ENCODE measurements at regions not wholly inside any gene's neighbourhood (a gene's known extent, or its start where the extent isn't known, plus 50 kb on each side); places are given as distances from the start of the nearest gene placed in this dataset.

DNA sequence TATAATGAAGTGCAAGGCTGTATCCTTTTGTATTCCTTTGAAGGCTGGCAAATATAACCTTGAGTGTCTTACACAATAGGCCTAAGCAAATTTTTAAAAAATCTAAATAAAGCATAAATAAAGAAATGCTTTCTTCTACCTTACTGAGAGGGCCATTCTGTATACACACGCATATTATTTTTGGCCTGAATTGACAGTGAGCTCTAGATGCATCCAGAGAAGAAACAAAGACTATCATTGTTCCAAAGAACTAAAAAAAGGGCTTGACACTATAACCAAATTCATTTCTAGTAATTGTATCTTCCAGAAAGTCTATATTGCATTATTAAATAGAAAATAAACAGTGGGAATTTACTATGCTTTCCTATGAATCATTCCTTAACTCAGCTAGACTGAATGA, 100.2 kb downstream of the MAGEB17 start:
- 0 out of 2 replicates have a peak, but pooled peaks cover 3% of the 10 kb centered on the region for H3K27me3 ChIP-seq (ENCODE audit: low read depth, low read length)

DNA sequence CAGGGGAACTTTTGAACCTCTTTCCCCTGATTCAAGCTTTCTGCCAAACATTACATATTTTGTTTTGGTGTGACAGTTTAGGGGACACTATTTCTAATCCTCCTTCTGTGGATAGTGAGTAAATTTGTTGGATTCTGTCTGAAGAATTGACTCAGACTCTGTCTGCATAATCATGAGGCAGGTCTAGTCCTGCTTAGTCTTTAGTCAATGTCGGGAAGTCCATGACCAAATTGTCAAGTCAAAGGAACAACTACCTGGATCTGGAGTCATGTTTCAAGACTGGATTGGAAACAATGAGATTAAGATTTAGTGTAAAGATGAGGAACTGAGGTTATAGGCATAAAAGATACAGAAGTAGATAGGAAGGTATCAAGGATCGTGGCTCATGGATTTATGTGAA, 100.9 kb downstream of the MAGEB17 start:
- no peaks in the 10 kb centered on the region for H3K9me3 ChIP-seq (ENCODE audit: insufficient read depth, low read length)
- H3K27ac ChIP-seq (ENCODE audit: low read length), result no peak overlapping the region
- H3K27me3 ChIP-seq (ENCODE audit: low read depth, low read length), result 0 out of 2 replicates have a peak, but pooled peaks cover 3% of the 10 kb centered on the region
- H3K36me3 ChIP-seq (replicated peaks; ENCODE audit: low read depth, low read length), result no peaks in the 10 kb centered on the region
- no peak overlapping the region for H3K4me2 ChIP-seq (ENCODE audit: low read length)
- H3K4me1 ChIP-seq (ENCODE audit: low read length), result no peaks in the 10 kb centered on the region
- no peak overlapping the region for H3K9ac ChIP-seq (ENCODE audit: low read length)
- no peaks in the 10 kb centered on the region for H4K20me1 ChIP-seq (ENCODE audit: insufficient read depth, low read length)
- TF ChIP-seq, protein P1, sequence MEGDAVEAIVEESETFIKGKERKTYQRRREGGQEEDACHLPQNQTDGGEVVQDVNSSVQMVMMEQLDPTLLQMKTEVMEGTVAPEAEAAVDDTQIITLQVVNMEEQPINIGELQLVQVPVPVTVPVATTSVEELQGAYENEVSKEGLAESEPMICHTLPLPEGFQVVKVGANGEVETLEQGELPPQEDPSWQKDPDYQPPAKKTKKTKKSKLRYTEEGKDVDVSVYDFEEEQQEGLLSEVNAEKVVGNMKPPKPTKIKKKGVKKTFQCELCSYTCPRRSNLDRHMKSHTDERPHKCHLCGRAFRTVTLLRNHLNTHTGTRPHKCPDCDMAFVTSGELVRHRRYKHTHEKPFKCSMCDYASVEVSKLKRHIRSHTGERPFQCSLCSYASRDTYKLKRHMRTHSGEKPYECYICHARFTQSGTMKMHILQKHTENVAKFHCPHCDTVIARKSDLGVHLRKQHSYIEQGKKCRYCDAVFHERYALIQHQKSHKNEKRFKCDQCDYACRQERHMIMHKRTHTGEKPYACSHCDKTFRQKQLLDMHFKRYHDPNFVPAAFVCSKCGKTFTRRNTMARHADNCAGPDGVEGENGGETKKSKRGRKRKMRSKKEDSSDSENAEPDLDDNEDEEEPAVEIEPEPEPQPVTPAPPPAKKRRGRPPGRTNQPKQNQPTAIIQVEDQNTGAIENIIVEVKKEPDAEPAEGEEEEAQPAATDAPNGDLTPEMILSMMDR (IDR thresholded peaks at IDR 0.05; ENCODE audit: low read depth, low read length), result no peak
- no peak for TF ChIP-seq EZH2phosphoT487 (IDR thresholded peaks at IDR 0.05; ENCODE audit: low read depth)
- no peaks in the 10 kb centered on the region for H3K79me2 ChIP-seq (ENCODE audit: low read length)
- H2AFZ ChIP-seq (ENCODE audit: low read depth, low read length), result no peak overlapping the region
- no peak overlapping the region for H3K4me3 ChIP-seq (ENCODE audit: low read length)

More for the DNA sequence above, 100.2 kb downstream of the MAGEB17 start:
- Histone ChIP-seq H3K27ac (ENCODE audit: low read length) (no peak overlapping the region), H2AFZ (ENCODE audit: low read depth, low read length) (no peak overlapping the region), H3K4me2 (ENCODE audit: low read length) (no peak overlapping the region), H3K79me2 (ENCODE audit: low read length) (no peaks in the 10 kb centered on the region), H3K4me3 (ENCODE audit: low read length) (no peak overlapping the region), H3K9me3 (ENCODE audit: insufficient read depth, low read length) (no peaks in the 10 kb centered on the region), H3K36me3 (replicated peaks; ENCODE audit: low read depth, low read length) (no peaks in the 10 kb centered on the region), H4K20me1 (ENCODE audit: insufficient read depth, low read length) (no peaks in the 10 kb centered on the region), H3K4me1 (ENCODE audit: low read length) (no peaks in the 10 kb centered on the region), H3K9ac (ENCODE audit: low read length) (no peak overlapping the region)
- TF ChIP-seq EZH2phosphoT487 (IDR thresholded peaks at IDR 0.05; ENCODE audit: low read depth), result no peak
- TF ChIP-seq, protein P1 (IDR thresholded peaks at IDR 0.05; ENCODE audit: low read depth, low read length), result no peak

DNA sequence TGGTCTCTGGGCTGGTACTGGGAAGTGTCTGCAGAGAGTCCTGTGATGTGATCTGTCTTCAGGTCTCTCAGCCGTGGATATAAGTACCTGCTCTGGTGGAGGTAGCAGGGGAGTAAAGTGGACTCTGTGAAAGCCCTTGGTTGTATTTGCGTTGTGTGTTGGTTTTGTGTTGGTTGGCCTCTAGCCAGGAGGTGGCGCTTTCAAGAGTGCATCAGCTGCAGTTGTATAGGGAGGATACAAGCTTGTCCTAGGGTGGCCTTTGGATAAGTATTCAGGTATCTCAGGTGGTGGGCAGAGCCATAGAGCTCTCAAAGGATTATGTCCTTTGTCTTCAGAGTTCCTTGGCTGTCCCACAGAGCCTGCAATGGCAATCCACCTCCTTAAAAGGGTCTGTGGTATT, 111.6 kb downstream of the MAGEB17 start:
- Histone ChIP-seq H3K4me2 (ENCODE audit: low read length) (no peak overlapping the region), H3K79me2 (ENCODE audit: low read length) (no peaks in the 10 kb centered on the region), H3K36me3 (replicated peaks; ENCODE audit: low read depth, low read length) (no peaks in the 10 kb centered on the region), H3K4me3 (ENCODE audit: low read length) (no peak overlapping the region), H3K27me3 (ENCODE audit: low read depth, low read length) (no peaks in the 10 kb centered on the region), H4K20me1 (ENCODE audit: insufficient read depth, low read length) (no peaks in the 10 kb centered on the region), H3K9me3 (ENCODE audit: insufficient read depth, low read length) (no peaks in the 10 kb centered on the region), H3K27ac (ENCODE audit: low read length) (no peak overlapping the region), H3K4me1 (ENCODE audit: low read length) (no peaks in the 10 kb centered on the region), H2AFZ (ENCODE audit: low read depth, low read length) (no peak overlapping the region), H3K9ac (ENCODE audit: low read length) (no peak overlapping the region)
- TF ChIP-seq, protein P1 (IDR thresholded peaks at IDR 0.05; ENCODE audit: low read depth, low read length), result no peak
- TF ChIP-seq EZH2phosphoT487 (IDR thresholded peaks at IDR 0.05; ENCODE audit: low read depth), result no peak

DNA sequence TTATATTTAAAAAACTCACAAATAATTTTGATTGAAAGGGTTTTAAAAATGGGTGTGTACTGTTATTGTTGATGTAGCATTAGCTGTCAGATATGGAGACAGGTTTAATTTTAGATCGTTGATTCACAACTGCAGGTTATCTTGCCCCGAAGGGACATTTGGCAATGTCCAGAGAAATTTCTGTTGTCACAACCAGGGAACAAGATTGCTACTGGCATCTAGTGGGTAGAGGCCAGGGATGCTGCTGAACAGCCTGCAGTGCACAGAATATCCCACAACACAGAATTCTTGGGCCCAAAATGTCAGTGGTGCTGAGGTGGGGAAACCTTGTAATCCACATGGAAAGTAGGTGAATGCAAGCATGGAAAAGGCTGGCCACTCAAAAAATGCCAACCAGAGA, 114.9 kb downstream of the MAGEB17 start:
- Histone ChIP-seq H3K27me3 (ENCODE audit: low read depth, low read length) (no peaks in the 10 kb centered on the region), H3K79me2 (ENCODE audit: low read length) (no peaks in the 10 kb centered on the region), H3K4me3 (ENCODE audit: low read length) (no peak overlapping the region), H3K9ac (ENCODE audit: low read length) (no peak overlapping the region), H3K27ac (ENCODE audit: low read length) (no peak overlapping the region), H3K4me1 (ENCODE audit: low read length) (no peaks in the 10 kb centered on the region), H4K20me1 (ENCODE audit: insufficient read depth, low read length) (no peaks in the 10 kb centered on the region), H3K9me3 (ENCODE audit: insufficient read depth, low read length) (no peaks in the 10 kb centered on the region), H2AFZ (ENCODE audit: low read depth, low read length) (no peak overlapping the region), H3K4me2 (ENCODE audit: low read length) (no peak overlapping the region), H3K36me3 (replicated peaks; ENCODE audit: low read depth, low read length) (no peaks in the 10 kb centered on the region)
- TF ChIP-seq, protein P1 (IDR thresholded peaks at IDR 0.05; ENCODE audit: low read depth, low read length), result no peak
- TF ChIP-seq EZH2phosphoT487 (IDR thresholded peaks at IDR 0.05; ENCODE audit: low read depth), result no peak

All from OCI-LY3 (cell line).